B cell (primary cell): ENCODE measurements at regions not wholly inside any gene's neighbourhood (a gene's known extent, or its start where the extent isn't known, plus 50 kb on each side); places are given as distances from the start of the nearest gene placed in this dataset.
A peak's percentile ranks its signal among the peaks of the same experiment; 100 is the strongest.
"Not testable (repeated sequence)": the region's sequence is repeated elsewhere in the genome, so short reads cannot be mapped to it uniquely, and the experiment has no call there.

Source experiments
- ATAC-seq: fragments of 200-7000 bp; cut with Tn5 transposase; one replicate; pipeline ENCODE4 v1.10.0; 2021; ENCODE audit warnings: low read depth, mild to moderate bottlenecking, moderate number of reproducible peaks, moderate library complexity
- CTCF ChIA-PET: fragments of 350-600 bp; sonication (Branson Sonifier 250); formaldehyde crosslinking; loops from one replicate; lab custom pipeline; 2021; ENCODE audit warnings: antibody characterized with exemption, inconsistent platforms; lab: Charles Lee
- POLR2A ChIA-PET: fragments of 350-600 bp; sonication (Branson Sonifier 250); formaldehyde crosslinking; loops from one replicate; lab custom pipeline; 2021; ENCODE audit warnings: antibody characterized with exemption; lab: Charles Lee
- DNase-seq: peaks from one replicate; pipeline ENCODE4 v3.0.0; 2013
- H2AFZ ChIP-seq: 2 replicates; pipeline ENCODE4 v1.6.1; 2012; ENCODE audit warnings: mild to moderate bottlenecking, low read depth, low read length; ENCODE audit not compliant: insufficient read depth, poor library complexity, severe bottlenecking
- H3K27ac ChIP-seq, 2 donors: 1 replicate in 1 of 2; 2 replicates in 1 of 2; pipeline ENCODE4 v1.5.1; 2012 to 2013; ENCODE audit warnings: low read length in 2 of 2, mild to moderate bottlenecking in 2 of 2, moderate library complexity in 1 of 2
- H3K27me3 ChIP-seq, 4 experiments: fragments of 200-600 bp in 1 of 4; sonication (generic) in 1 of 4; replicated peaks in 1 of 4; 1 replicate in 2 of 4; 2 replicates in 2 of 4; pipeline versions ENCODE4 v1.6.1 to v1.7.0; 2013 to 2016; ENCODE audit warnings: low read length in 3 of 4, mild to moderate bottlenecking in 2 of 4, mixed read lengths in 1 of 4, moderate library complexity in 1 of 4; ENCODE audit not compliant: insufficient read depth in 4 of 4, control insufficient read depth in 3 of 4; ENCODE audit errors: control extremely low read depth in 1 of 4
- H3K36me3 ChIP-seq, 2 experiments: replicated peaks in 1 of 2; 1 replicate in 1 of 2; 2 replicates in 1 of 2; pipeline versions ENCODE4 v1.6.1 to v1.7.1; 2013; ENCODE audit warnings: low read length in 1 of 2; ENCODE audit not compliant: insufficient read depth in 2 of 2, control insufficient read depth in 1 of 2; ENCODE audit errors: control extremely low read depth in 1 of 2, extremely low read depth in 1 of 2
- H3K4me1 ChIP-seq, 2 donors: fragments of 200-600 bp in 1 of 2; sonication (generic) in 1 of 2; 1 replicate in 1 of 2; 2 replicates in 1 of 2; pipeline versions ENCODE4 v1.5.1 to v1.6.1; 2013 to 2017; ENCODE audit warnings: low read length in 2 of 2; ENCODE audit not compliant: control insufficient read depth in 2 of 2, insufficient read depth in 2 of 2
- H3K4me2 ChIP-seq: replicated peaks from 2 replicates; pipeline ENCODE3; 2012; ENCODE audit warnings: mild to moderate bottlenecking, low read depth, low read length; ENCODE audit not compliant: poor library complexity, severe bottlenecking
- H3K4me3 ChIP-seq, 5 experiments: fragments of 200-600 bp in 1 of 5; sonication (generic) in 1 of 5; 1 replicate in 3 of 5; 2 replicates in 2 of 5; pipeline versions ENCODE4 v1.5.1 to v1.7.0; 2011 to 2016; ENCODE audit warnings: low read length in 4 of 5, mild to moderate bottlenecking in 4 of 5, low read depth in 2 of 5, control low read depth in 1 of 5, moderate library complexity in 1 of 5; ENCODE audit not compliant: insufficient read depth in 1 of 5; ENCODE audit errors: control extremely low read depth in 1 of 5, extremely low read depth in 1 of 5
- H3K79me2 ChIP-seq: fragments of 200-600 bp; sonication (generic); one replicate; pipeline ENCODE4 v1.6.0; 2016; ENCODE audit warnings: low read length; ENCODE audit not compliant: control insufficient read depth, insufficient read depth
- H3K9ac ChIP-seq: fragments of 200-600 bp; sonication (generic); 2 replicates; pipeline ENCODE4 v1.6.1; 2017; ENCODE audit warnings: mild to moderate bottlenecking, low read length, moderate library complexity
- H3K9me3 ChIP-seq, 3 donors: one replicate each; pipeline versions ENCODE4 v1.6.1 to v1.7.1; 2013; ENCODE audit warnings: low read length in 2 of 3; ENCODE audit not compliant: control insufficient read depth in 2 of 3, insufficient read depth in 1 of 3; ENCODE audit errors: control extremely low read depth in 1 of 3
- H4K20me1 ChIP-seq: 2 replicates; pipeline ENCODE4 v1.6.0; 2012; ENCODE audit warnings: mild to moderate bottlenecking, low read length; ENCODE audit not compliant: insufficient read depth, control insufficient read depth, poor library complexity, severe bottlenecking
- H3K27ac Mint-ChIP-seq: one replicate; pipeline ENCODE4 v1.8.0; 2021; ENCODE audit warnings: mixed read lengths
- H3K27me3 Mint-ChIP-seq: one replicate; pipeline ENCODE4 v1.8.0; 2021; ENCODE audit warnings: mixed read lengths
- H3K4me1 Mint-ChIP-seq: one replicate; pipeline ENCODE4 v1.8.0; 2021; ENCODE audit warnings: mixed read lengths
- H3K4me3 Mint-ChIP-seq: one replicate; pipeline ENCODE4 v1.8.0; 2021; ENCODE audit warnings: mixed read lengths
- H3K9me3 Mint-ChIP-seq: one replicate; pipeline ENCODE4 v1.8.0; 2022; ENCODE audit warnings: mixed read lengths; ENCODE audit not compliant: insufficient read depth
- EZH2 ChIP-seq: IDR thresholded peaks from 2 replicates; pipeline ENCODE4 v1.6.1; 2012; ENCODE audit warnings: borderline replicate concordance, low read depth, mild to moderate bottlenecking, moderate library complexity, low read length; ENCODE audit not compliant: insufficient read depth, poor library complexity, severe bottlenecking
- WGBS: methylation state at CpG from one replicate; pipeline ENCODE4 v1.1.5; 2013; ENCODE audit warnings: missing lambda C conversion rate; ENCODE audit not compliant: insufficient coverage; 5-methylcytosine and 5-hydroxymethylcytosine counted together
- intact Hi-C: fragments of 100-400 bp; cut with micrococcal nuclease; formaldehyde crosslinking; loops from one replicate; pipeline ENCODE4 v1.10.0; 2022
- TF ChIP-seq, protein P1 (sequence below): fragments of 200-600 bp; IDR thresholded peaks from one replicate; pipeline ENCODE4 v1.8.0; 2022; ENCODE audit warnings: antibody characterized with exemption, mild to moderate bottlenecking

GRCh38 chr16:21501869-21502667 is 97.3 kb upstream of the METTL9 start:
- H3K4me2 ChIP-seq, result peak overlapping the region; percentile 59
- no peaks in the 10 kb centered on the region for H3K27me3 ChIP-seq
- Mint-ChIP-seq H3K27me3 (no peaks in the 10 kb centered on the region), H3K9me3 (no peaks in the 10 kb centered on the region), H3K4me1 (peaks cover 23% of the 10 kb centered on the region), H3K4me3 (peak overlapping the region; percentile 90), H3K27ac (peak overlapping the region; percentile 94)
- no peaks in the 10 kb centered on the region for H3K9me3 ChIP-seq
- H3K36me3 ChIP-seq, result peaks cover 0 to 4% of the 10 kb centered on the region in 2 experiments
- under 1% methylated on average over 80 of the region's 91 CpGs for WGBS
- peak overlapping the region in 4 of 5 experiments; percentile 84 to 88 (median 87) for H3K4me3 ChIP-seq
- TF ChIP-seq, protein P1, sequence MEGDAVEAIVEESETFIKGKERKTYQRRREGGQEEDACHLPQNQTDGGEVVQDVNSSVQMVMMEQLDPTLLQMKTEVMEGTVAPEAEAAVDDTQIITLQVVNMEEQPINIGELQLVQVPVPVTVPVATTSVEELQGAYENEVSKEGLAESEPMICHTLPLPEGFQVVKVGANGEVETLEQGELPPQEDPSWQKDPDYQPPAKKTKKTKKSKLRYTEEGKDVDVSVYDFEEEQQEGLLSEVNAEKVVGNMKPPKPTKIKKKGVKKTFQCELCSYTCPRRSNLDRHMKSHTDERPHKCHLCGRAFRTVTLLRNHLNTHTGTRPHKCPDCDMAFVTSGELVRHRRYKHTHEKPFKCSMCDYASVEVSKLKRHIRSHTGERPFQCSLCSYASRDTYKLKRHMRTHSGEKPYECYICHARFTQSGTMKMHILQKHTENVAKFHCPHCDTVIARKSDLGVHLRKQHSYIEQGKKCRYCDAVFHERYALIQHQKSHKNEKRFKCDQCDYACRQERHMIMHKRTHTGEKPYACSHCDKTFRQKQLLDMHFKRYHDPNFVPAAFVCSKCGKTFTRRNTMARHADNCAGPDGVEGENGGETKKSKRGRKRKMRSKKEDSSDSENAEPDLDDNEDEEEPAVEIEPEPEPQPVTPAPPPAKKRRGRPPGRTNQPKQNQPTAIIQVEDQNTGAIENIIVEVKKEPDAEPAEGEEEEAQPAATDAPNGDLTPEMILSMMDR, result no peak
- no peak for TF ChIP-seq EZH2
- peaks cover 19% of the 10 kb centered on the region for H4K20me1 ChIP-seq
- ATAC-seq, result peak; percentile 76
- POLR2A ChIA-PET, result interaction anchor here (1.4 kb wide), 1 partner anchor 16 kb away, joined by 10 read pairs; no protein-coding TSS in a partner anchor
- peaks cover 21 to 33% of the 10 kb centered on the region in 2 donors for H3K4me1 ChIP-seq
- DNase-seq, result peak; percentile 97
- H3K79me2 ChIP-seq, result peaks cover 59% of the 10 kb centered on the region
- peak overlapping the region; percentile 88 for H3K9ac ChIP-seq
- H3K27ac ChIP-seq, result peak overlapping the region; percentile 92 to 96
- intact Hi-C loops, result no loop called here
- H2AFZ ChIP-seq, result peak overlapping the region; percentile 76
- CTCF ChIA-PET, result no interaction called here

DNA sequence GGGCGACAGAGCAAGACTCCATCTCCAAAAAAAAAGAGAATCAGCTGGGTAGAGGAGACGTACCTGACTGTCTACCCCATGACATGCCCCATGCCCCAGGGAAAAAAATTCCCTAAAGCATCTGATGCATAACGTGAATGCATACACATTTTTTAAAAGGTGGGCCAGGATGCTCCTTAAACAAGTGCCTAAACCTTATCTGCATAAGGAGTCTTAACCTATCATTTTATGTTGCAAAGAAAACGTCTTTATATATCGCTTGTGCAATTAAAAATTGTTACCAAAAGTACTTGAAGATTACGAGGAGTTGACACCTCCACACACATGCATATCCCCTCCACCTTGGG is 95.8 kb upstream of the METTL9 start:
- Mint-ChIP-seq H3K4me3 (peak overlapping the region; percentile 59), H3K4me1 (peaks cover 37% of the 10 kb centered on the region), H3K27ac (peak overlapping the region; percentile 83)
- H3K79me2 ChIP-seq, result peaks cover 70% of the 10 kb centered on the region
- H3K27me3 Mint-ChIP-seq, H2AFZ ChIP-seq, POLR2A ChIA-PET, H3K4me2 ChIP-seq, H3K27me3 ChIP-seq, intact Hi-C loops, H3K4me3 ChIP-seq, H3K9me3 ChIP-seq, H3K9ac ChIP-seq, H3K9me3 Mint-ChIP-seq, CTCF ChIA-PET, DNase-seq, ATAC-seq, H3K36me3 ChIP-seq: not testable (repeated sequence)
- H3K27ac ChIP-seq, result peak overlapping the region in 1 of 2 donors; percentile 30
- peaks cover 33% of the 10 kb centered on the region for H4K20me1 ChIP-seq
- H3K4me1 ChIP-seq, result peaks cover 33 to 45% of the 10 kb centered on the region in 2 donors
- 83% methylated on average over 6 of the region's 6 CpGs for WGBS

- H3K9me3 Mint-ChIP-seq, H3K27me3 ChIP-seq, DNase-seq, intact Hi-C loops, H3K4me2 ChIP-seq, H3K36me3 ChIP-seq, CTCF ChIA-PET, H3K27me3 Mint-ChIP-seq, POLR2A ChIA-PET, H2AFZ ChIP-seq, H3K4me3 ChIP-seq, H3K9ac ChIP-seq, H3K9me3 ChIP-seq, ATAC-seq: not testable (repeated sequence)
- H3K4me3 Mint-ChIP-seq, result peak overlapping the region; percentile 59
- H3K27ac Mint-ChIP-seq, result peak overlapping the region; percentile 83
- 97% methylated on average over 14 of the region's 17 CpGs for WGBS
- H3K4me1 Mint-ChIP-seq, result peaks cover 43% of the 10 kb centered on the region
- H3K79me2 ChIP-seq, result peaks cover 73% of the 10 kb centered on the region
- H4K20me1 ChIP-seq, result peaks cover 40% of the 10 kb centered on the region
- peaks cover 33 to 51% of the 10 kb centered on the region in 2 donors for H3K4me1 ChIP-seq
- peak overlapping the region in 1 of 2 donors; percentile 30 for H3K27ac ChIP-seq
Measured at GRCh38 chr16:21503941-21504832, 95.2 kb upstream of the METTL9 start.
